Activated CD4-positive, alpha-beta T cell treated with anti-CD3 and anti-CD28 coated beads, Interleukin-2, amount 50 U/mL, for 4 hours (primary cell): ENCODE measurements at regions not wholly inside any gene's neighbourhood (a gene's known extent, or its start where the extent isn't known, plus 50 kb on each side); places are given as distances from the start of the nearest gene placed in this dataset.

Experiments
- DNase-seq, 2 experiments: peaks; one replicate each; pipeline ENCODE4 v3.0.0-alpha.2; 2020

GRCh38 chr14:95380350-95381042, 60.8 kb upstream of the CLMN start:
- no peak for DNase-seq

- no peak for DNase-seq
Observed at GRCh38 chr14:95379634-95380033, 59.9 kb upstream of the CLMN start.

- DNase-seq, result no peak
Observed at GRCh38 chr14:95375539-95376109, 55.9 kb upstream of the CLMN start.

DNA sequence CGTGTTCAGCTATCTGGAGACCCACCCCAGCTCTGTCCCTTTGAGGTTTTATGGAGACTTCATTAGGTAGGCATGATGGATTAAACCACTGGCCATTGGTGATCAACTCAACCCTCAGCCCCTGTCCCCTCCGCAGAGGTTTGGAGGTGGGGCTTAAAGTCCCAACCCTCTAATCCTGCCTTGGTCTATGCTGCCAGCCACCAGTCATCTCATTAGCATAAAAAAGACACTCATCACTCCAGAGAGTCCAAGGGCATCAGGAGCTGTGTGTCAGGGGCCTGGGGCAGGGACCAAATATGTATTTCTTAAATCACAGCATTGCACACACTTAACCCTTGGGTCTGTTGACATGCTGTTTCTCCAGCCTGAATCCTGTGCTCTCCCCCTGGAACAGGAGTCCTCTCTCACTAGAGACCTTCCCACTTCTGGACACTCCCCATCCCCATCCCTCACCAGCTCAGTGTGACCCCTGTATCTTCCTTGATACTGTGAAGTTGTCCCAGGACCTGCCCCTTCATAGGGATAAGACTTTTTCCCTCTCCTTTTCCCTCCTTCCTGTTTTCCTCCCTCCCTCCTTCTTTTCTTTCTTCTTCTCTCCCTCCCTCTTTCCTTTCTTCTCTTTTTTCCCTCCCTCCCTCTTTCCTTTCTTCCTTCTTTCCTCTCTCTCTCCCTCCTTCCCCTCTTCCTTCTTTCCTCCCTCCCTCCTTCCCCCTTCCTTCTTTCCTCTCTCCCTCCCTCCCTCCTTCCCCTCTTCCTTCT, 54.7 kb upstream of the CLMN start:
- no peak for DNase-seq

DNA sequence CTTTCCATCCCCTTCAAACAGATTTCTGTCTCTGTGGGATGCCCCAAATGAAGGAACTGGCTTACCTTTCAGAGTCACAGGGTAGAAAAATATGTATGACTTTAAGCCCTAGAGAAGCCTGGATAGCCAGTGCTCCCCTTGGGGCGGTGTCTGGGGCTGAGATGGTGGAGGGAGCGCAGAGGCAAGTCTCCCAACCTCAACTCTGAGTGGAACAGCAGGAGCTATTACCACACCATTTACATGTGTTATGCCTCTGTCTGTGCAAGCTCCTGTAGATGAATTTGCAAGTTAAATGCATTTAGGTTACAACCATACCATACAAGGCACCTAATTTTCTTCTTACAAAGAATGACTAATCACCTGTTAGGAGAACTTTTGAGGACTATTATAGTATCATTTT, 50.4 kb upstream of the CLMN start:
- no peak for DNase-seq
